ENCODE measurements at regions not wholly inside any gene's neighbourhood (a gene's known extent, or its start where the extent isn't known, plus 50 kb on each side); places are given as distances from the start of the nearest gene placed in this dataset.

DNA sequence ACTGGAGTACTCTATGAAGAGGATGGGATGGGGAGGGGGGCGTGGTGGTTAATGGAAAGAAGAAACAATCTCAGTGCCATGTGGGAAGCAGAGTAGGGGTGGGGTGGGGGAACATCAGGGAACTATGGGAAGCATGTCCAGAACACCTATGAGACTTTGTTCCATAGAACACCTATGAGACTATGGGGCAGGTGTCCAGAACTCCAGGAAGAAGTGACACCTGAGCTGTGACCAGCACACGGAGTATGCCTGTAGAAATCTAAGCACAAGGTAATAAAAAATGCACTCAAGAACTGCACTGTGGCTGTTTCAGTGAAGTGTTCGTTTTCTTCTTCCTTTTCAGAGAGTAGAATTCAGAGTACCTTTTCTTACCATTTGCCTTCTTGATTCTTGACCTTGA is 704.8 kb upstream of the TENM3 start:
- no peak for TF ChIP-seq CTCF (IDR thresholded peaks at IDR 0.05 in 2 of 3, conservative IDR thresholded peaks at IDR 0.05 in 1 of 3; ENCODE audit: borderline replicate concordance in 1 of 3, insufficient read depth in 1 of 3, low read depth in 2 of 3, low read length in 2 of 3)
- no peak for TF ChIP-seq POLR2A (IDR thresholded peaks at IDR 0.05; ENCODE audit: borderline replicate concordance, extremely low read depth, insufficient read depth, insufficient read length)
- no peak for TF ChIP-seq EZH2 (IDR thresholded peaks at IDR 0.05)
- no peak for TF ChIP-seq POLR2AphosphoS5 (IDR thresholded peaks at IDR 0.05; ENCODE audit: low read depth, low read length)
- TF ChIP-seq ELF1 (IDR thresholded peaks at IDR 0.05; ENCODE audit: borderline replicate concordance, low read depth) = no peak
- TF ChIP-seq EZH2phosphoT487 (IDR thresholded peaks at IDR 0.05; ENCODE audit: borderline replicate concordance) = no peak
- TF ChIP-seq EGR1 (IDR thresholded peaks at IDR 0.05; ENCODE audit: low read depth) = no peak
- TF ChIP-seq SIN3A (IDR thresholded peaks at IDR 0.05; ENCODE audit: low read depth) = no peak
- TF ChIP-seq JUND (IDR thresholded peaks at IDR 0.05) = no peak
- TF ChIP-seq YY1 (IDR thresholded peaks at IDR 0.05; ENCODE audit: extremely low read depth, insufficient replicate concordance, low read depth, low read length) = no peak
- TF ChIP-seq SRF (IDR thresholded peaks at IDR 0.05; ENCODE audit: low read depth) = no peak

Data from HCT116 (cell line).